DMS114 treated with DMSO at 0.1 percent for 48 hours (cell line): ENCODE measurements at regions not wholly inside any gene's neighbourhood (a gene's known extent, or its start where the extent isn't known, plus 50 kb on each side); places are given as distances from the start of the nearest gene placed in this dataset.
"Not testable (repeated sequence)": the region's sequence is repeated elsewhere in the genome, so short reads cannot be mapped to it uniquely, and the experiment has no call there.

ENCODE experiments used
- DNase-seq: peaks from one replicate; lab custom pipeline; 2025; ENCODE audit not compliant: unreplicated experiment; lab: John Stamatoyannopoulos, UW

DNA sequence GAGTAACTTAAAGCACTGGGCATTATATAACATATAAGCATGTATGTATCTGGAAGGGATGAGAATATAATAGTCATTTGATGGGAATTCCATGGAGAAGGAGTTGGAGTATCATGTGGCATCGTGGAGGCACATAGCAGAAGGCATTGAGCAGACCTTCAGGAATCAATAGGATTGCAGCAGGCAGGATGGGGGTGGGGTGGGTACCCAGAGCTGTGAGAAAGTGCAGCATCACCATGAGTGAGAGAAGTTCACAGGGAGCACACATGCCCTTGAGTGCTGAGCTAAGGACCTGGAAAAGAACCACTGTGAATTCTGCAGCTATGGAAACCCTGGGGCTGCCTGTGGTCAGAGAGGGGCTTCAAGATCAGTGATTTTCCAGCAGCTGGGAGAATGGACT is 57.3 kb downstream of the MED10 start:
- no peak for DNase-seq

DNA sequence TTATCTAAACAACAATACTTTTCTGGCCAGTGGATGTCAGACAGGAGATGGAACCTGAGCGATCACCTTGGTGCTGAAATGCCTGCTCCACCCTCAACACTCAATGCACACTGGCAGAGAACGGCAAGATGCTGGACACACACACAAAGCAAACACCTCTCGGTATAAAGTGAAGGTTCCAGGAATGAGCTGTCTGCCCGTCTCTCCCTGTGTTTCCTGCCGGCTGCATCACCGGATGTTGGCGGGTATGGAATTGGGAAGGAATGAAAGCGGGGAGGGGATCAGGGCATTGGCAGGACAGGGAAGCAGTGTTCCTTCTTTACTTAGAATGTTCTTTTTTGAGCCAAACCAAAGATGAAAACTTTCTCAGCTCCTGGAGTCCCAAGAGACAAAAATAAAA is 59.2 kb downstream of the MED10 start:
- no peak for DNase-seq

DNA sequence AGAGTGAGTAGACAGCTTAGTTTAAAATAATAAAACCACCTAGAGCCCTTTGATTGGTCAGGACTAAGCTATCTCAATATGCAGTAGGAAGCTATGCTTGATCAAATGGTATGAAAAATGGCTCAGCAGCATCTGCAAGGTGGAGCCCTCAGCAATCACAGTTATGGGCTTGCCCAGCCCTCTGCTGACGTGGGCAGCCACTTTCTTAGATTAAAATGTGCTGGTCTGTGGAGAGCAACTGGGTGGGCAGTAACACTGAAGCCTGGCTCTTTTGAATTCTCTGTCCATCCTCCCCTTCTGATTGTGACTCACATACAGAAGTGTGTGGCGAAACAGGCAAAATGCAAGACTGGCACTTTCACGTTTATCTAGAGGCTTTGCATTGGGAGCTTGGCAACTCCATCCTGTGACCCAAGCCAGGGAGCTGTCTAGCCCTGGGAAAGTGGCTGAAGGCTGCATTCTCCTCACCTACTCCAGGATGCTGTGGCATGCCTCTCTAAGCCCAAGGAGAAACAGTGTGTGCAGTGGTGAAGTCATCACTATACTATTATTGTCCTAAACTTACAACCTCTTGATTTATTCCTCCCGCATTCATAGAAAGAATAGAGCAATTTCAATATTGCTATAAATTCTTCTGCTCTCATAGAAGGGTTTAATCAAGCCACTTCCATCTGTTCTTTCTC is 61.1 kb downstream of the MED10 start:
- DNase-seq, result no peak

- DNase-seq, result no peak
Measured at GRCh38 chr5:6315580-6315979, 62.8 kb downstream of the MED10 start.

- DNase-seq, result no peak
Measured at GRCh38 chr5:6311568-6312501, 66.5 kb downstream of the MED10 start.

GRCh38 chr5:6309949-6310348 is 68.4 kb downstream of the MED10 start:
- no peak for DNase-seq

GRCh38 chr5:6308683-6309082 is 69.7 kb downstream of the MED10 start:
- DNase-seq, result no peak

GRCh38 chr5:6307304-6307703 is 71.0 kb downstream of the MED10 start:
- DNase-seq, result no peak

GRCh38 chr5:6305853-6306252 is 72.5 kb downstream of the MED10 start:
- DNase-seq, result no peak

GRCh38 chr5:6302684-6303083 is 75.7 kb downstream of the MED10 start:
- DNase-seq, result no peak

DNA sequence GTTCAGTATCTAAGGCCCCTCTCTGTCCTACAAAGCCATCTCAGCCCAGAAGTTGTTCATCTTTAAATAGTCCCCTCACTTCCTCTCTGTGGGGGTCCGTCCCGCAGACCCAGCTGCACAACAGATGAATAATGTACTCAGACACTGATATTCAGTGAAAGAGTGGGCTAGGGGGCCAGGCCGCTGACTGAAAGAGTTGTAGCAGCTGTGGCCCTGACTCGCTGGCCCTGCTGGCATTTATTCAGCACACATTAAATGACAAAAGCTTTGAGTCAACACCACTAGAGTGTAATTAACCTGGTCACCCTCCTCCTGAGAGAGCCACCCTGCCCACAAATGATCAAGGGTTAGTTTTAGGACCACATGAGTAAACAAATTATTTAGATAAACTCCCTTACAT is 76.3 kb downstream of the MED10 start:
- no peak for DNase-seq

DNA sequence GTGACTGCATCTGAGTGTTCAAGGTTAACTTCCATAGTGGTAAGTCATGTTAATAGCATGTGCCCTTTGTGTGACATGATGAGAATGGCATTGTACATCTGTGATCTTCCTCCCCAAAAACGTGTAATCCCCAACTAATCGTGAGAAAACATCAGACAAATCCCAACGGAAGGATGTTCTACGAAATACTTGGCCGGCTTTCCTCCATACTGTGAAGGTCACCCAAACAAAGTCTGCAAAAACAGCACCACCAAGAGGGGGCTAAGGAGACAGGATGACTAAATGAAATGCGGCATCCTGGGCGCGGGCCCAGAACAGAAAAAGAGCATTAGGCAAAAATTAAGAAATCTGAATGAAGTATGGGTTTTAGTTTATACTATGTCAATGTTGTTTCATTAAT is 81.8 kb downstream of the MED10 start:
- DNase-seq, result no peak

DNA sequence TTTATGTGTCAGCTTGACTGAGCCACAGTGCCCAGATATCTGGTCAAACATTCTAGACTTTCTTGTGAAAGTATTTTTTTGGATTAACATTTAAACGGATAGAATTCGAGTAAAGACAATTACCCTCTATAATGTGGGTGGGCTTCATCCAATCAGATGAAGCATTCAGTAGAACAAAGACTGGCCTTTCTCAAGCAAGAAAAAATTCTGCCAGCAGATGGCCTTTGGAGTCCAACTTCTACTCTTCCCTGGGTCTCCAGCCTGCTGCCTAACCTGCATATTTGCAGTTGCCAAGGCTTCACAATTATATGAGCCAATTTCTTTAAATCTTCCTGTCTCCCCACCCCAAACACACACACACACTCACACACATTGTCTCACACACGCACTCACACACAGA is 86.4 kb downstream of the MED10 start:
- peak; percentile 17 for DNase-seq

GRCh38 chr5:6289239-6289638 is 89.1 kb downstream of the MED10 start:
- no peak for DNase-seq

GRCh38 chr5:6287176-6287575 is 91.2 kb downstream of the MED10 start:
- no peak for DNase-seq

DNA sequence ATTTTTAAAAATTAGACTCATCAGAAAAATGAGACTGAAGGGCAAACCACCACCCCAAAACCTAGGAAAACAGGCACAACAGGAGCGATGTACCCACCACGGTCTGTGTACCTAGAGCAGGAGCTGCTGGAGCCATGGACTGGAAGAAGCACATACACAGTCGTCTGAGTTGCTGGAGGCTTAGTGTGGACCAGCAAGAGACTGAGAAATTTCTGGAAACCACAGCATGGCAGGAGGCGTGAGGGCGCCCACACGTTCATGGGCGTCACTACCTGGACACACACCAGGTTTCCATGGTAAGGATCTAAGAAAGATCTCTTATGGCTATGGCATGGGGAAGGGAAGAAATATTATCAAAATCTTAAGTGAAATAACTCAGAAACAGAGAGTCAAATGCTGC is 91.9 kb downstream of the MED10 start:
- DNase-seq, result no peak

GRCh38 chr5:6284491-6284890 is 93.9 kb downstream of the MED10 start:
- not testable (repeated sequence) for DNase-seq

GRCh38 chr5:6282352-6282751 is 96.0 kb downstream of the MED10 start:
- DNase-seq, result no peak

- no peak for DNase-seq
Measured at GRCh38 chr5:6281818-6282217, 96.5 kb downstream of the MED10 start.

- no peak for DNase-seq
Measured at GRCh38 chr5:6280425-6281100, 97.8 kb downstream of the MED10 start.

DNA sequence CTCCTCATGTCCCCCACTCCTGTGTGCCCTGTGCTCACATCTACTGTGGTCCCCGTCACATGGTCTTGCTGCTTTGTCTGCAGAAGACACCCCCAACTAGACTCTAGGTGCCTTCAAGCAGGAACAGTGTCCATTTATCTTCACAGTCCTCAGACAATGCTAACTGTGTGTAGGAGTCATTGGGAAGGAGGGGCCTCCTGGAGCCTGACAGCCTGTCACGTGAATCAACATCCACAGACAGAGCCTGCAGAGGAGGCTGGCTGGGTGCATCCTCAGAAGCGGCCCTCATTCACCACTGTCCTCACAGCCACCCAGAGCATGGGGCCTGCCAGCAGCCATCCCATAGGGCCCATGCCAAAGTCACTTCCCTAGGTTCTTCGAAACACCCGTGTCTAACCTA is 98.7 kb downstream of the MED10 start:
- DNase-seq, result no peak
